C4-2B (cell line): ENCODE measurements at regions not wholly inside any gene's neighbourhood (a gene's known extent, or its start where the extent isn't known, plus 50 kb on each side); places are given as distances from the start of the nearest gene placed in this dataset.

ENCODE experiments used
- ZFX ChIP-seq: fragments of 450-650 bp; IDR thresholded peaks from 2 replicates; pipeline ENCODE4 v1.6.1; 2017
- TF ChIP-seq, protein P1 (sequence below): fragments of 450-650 bp; conservative IDR thresholded peaks from 2 replicates; pipeline ENCODE4 v1.5.1; 2017; ENCODE audit warnings: mild to moderate bottlenecking

GRCh38 chr20:20837574-20838021 lies 125.2 kb upstream of the RALGAPA2 start:
- TF ChIP-seq, protein P1, sequence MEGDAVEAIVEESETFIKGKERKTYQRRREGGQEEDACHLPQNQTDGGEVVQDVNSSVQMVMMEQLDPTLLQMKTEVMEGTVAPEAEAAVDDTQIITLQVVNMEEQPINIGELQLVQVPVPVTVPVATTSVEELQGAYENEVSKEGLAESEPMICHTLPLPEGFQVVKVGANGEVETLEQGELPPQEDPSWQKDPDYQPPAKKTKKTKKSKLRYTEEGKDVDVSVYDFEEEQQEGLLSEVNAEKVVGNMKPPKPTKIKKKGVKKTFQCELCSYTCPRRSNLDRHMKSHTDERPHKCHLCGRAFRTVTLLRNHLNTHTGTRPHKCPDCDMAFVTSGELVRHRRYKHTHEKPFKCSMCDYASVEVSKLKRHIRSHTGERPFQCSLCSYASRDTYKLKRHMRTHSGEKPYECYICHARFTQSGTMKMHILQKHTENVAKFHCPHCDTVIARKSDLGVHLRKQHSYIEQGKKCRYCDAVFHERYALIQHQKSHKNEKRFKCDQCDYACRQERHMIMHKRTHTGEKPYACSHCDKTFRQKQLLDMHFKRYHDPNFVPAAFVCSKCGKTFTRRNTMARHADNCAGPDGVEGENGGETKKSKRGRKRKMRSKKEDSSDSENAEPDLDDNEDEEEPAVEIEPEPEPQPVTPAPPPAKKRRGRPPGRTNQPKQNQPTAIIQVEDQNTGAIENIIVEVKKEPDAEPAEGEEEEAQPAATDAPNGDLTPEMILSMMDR = peak; percentile 84
- TF ChIP-seq ZFX = no peak
